HT-29 (cell line): ENCODE measurements at regions not wholly inside any gene's neighbourhood (a gene's known extent, or its start where the extent isn't known, plus 50 kb on each side); places are given as distances from the start of the nearest gene placed in this dataset.
"Not testable (repeated sequence)": the region's sequence is repeated elsewhere in the genome, so short reads cannot be mapped to it uniquely, and the experiment has no call there.

Experiments
- DNase-seq: peaks from one replicate; pipeline ENCODE4 v3.0.0-alpha.2; 2015; ENCODE audit warnings: low spot score

DNA sequence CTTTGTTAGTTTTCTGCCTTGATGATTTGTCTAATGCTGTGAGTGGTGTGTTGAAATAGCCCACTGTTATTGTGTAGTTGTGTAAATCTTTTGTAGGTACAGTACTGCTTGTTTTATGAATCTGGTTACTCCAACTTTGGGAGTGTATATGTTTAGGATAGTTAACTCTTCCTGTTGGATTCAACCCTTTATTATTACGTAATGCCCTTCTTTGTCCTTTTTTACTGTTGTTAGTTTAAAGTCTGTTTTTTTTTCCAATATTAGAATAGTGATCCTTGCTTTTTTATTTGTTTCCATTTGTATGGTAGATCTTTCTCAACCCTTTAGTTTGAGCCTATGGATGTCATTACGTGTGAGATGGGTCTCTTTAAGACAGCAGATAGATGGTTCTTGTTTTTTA is 261.5 kb upstream of the CDH2 start:
- no peak for DNase-seq

DNA sequence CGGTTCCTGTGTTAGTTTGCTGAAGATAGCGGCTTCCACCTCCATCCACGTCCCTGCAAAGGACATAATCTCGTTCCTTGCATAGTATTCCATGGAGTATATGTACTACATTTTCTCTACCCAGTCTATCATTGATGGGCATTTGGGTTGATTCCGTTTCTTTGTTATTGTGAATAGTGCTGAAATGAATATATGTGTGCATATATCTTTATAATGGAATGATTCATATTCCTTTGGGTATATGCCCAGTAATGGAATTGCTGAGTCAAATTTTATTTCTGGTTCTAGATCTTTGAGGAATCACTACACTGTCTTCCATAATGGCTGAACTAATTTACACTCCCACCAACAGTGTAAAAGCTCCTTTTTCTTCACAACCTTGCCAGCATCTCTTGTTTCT is 255.4 kb upstream of the CDH2 start:
- DNase-seq: no peak

DNA sequence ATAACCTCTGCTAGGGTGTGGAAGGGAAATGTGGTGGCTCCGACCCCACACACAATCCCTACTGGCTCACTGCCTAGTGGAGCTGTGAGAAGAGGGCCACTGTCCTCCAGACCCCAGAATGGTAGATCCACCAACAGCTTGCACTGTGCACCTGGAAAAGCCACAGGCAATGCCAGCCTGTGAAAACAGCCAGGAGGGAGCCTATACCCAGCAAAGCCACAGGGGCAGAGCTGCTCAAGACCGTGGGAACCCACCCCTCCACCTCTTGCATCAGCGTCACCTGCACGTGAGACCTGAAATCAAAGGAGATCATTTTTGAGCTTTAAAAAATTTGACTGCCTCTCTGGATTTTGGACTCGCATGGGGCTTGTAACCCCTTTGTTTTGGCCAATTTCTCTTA is 249.0 kb upstream of the CDH2 start:
- no peak for DNase-seq

DNA sequence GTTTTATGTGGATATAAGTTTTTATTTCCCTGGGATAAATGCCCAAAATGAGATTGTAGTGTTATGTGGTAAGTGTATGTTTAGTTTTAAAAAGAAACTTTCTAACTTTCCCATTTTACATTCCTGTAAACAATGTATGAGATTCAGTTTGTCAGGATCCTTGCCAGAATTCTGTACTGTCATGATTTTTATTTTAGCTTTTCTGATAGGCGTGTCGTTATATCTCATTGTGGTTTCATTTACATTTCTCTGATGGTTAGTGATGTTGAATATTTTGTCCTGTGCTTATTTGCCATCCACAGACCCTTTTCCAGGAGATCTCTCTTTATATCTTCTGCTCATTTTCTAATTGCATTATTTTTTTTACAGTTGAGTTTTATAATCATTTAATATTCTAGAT is 245.6 kb upstream of the CDH2 start:
- DNase-seq: no peak

DNA sequence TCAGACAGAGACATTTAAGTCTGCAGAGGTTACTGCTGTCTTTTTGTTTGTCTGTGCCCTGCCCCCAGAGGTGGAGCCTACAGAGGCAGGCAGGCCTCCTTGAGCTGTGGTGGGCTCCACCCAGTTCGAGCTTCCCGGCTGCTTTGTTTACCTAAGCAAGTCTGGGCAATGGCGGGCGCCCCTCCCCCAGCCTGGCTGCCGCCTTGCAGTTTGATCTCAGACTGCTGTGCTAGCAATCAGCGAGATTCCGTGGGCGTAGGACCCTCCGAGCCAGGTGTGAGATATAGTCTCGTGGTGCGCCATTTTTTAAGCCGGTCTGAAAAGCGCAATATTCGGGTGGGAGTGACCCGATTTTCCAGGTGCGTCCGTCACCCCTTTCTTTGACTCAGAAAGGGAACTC is 245.0 kb upstream of the CDH2 start:
- not testable (repeated sequence) for DNase-seq

DNA sequence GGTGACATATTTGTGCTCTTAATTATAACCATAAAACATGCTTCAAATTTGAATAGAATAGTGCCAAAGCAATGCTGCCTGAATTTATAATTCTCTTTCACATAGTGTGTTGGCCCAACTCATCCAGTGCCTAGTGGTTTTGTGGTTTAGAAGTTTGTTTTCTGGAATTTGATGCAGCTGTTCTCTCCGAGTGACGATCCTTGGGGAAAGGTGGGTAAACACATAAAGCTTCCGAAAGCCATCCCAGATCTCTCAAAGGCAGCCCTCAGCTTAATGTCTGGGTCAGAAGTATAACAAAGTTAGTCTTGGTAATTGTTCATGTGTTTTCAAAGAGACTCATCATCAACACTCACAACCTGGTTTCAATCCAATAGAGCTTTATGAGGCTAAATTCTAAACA is 235.6 kb upstream of the CDH2 start:
- DNase-seq: no peak

DNA sequence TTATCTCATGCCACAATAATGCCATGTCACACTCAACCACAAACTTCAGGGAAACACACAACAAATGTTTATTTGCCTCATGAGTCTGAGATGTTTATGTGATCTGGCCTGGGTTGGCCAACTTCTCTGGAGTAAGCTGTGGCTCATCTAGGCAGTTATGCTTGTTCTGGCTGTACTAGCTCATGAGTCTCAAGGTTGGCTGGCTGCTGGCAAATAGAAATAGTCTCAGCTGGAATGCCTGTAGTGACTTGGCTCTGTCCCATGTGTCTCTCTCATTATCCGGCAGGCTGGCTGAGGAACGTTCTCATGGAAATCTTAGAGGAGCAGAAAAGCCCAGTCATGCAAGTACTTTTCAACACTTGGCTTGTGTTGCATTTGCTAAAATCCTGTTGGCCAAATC is 234.9 kb upstream of the CDH2 start:
- DNase-seq: no peak

DNA sequence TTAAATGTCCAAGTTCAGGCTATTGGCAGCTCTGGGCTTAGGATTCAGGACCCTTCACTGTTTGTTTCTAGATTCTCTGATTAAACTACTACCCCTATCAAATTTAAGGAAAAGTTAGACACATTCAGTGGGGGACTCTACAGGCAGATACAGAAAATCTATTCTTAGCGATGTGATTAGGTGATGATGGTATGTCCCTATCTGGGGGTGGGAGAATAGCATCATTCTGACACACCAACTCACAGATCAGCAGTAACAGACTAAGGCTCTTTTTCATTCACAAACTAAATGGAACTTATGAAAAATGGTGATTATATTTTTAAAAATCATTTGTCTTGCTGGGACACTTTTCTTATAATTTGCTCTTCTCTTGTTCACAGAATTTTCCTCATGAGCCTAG is 232.9 kb upstream of the CDH2 start:
- DNase-seq: no peak

DNA sequence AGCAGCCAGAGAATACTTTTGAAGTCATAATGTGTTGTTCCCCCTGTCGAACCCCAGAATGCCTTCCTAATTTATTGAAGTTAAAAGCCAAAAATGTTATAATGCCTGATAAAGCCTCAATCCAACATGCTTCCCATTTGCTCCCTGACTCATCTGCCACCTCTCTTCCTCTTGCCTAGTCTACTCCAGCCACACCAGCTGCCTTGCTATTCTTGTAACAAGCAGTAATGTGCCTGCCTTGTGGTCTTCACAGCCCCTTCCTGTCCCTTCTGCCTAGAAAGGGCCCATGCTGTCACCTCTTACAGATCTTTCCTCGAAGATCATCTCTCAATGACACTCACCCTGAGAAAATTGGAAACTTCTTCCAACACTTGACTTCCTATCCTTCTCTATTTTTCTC is 231.6 kb upstream of the CDH2 start:
- DNase-seq: no peak

DNA sequence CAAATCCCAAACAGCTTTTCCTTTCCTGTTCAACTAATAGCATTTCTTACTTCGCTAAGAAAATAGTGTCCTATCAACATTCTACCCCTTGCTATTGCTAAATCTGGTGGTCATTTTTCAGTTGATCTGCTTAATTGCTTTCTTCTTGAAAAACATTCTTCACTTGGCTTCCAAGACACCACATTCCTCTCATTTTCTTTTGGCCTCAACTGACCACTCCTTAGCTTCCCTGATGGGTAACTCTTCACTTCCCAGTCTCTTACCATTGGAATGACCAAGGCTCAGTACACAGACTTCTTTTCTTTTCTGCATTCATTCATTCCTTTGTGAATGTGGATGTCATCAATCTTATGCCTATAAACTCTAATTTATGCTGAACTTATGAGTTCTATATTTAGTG is 230.8 kb upstream of the CDH2 start:
- DNase-seq: no peak

DNA sequence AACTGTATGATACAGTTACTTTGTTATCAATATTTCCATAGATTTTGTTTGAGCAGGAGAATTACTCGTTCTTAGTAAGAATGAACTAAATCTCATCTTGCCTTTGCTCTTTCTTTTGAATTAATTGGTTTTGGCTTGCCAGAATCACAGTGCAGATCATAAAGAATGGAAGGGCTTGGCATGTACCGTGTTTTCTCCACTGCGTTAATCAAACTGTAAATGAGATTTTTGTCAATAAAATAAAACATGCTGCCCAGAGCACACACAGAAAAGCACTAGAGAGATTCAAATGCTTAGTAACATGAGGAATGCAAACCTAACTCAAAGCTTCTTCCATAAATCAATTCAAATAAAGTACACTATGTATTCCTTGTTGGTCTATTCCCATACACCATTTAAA is 229.6 kb upstream of the CDH2 start:
- no peak for DNase-seq

DNA sequence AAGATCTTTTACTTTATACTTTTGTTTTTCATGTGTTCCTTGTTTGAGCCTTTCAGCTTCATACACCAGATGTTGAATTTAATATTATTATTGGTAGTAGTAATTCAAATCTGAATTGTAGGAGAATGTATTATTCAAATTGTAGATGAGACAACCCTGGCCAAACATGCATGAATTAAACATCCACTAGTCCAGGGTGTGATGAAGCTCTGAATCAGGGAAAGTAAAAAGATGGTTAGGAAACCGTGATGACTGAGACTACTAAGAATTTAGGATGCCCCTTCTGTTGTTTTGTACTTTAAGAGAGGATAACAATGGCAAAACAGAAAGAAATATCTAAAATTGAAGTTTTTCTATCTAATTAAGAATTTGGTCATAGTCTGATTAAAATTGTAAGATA is 227.8 kb upstream of the CDH2 start:
- no peak for DNase-seq

DNA sequence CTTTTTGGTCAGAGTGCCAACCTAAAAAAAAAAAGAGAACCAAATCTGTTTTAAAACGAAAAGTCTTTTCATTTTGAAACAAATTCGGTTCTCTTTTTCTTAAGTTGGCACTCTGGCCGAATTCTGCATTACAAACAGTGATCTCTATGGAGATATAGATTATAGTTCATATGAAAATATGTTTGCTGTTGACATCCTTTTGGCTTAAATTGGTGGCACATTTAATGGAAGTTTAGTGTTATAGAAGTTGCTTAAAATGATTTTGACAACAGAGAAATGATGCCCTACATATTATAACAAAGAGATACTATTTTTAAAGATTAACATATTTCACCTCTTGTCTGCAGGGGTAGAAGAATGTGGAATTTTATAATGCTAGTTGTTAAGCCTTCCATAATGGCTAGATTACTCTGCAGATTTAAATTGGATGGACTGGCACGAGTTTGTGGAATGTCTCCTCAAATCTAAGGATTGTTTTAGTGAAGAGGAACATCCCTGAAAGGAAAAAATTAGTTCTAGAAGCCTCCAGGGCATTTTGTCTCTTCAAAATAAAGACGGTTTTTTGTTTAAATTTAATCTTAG is 222.9 kb upstream of the CDH2 start:
- no peak for DNase-seq

DNA sequence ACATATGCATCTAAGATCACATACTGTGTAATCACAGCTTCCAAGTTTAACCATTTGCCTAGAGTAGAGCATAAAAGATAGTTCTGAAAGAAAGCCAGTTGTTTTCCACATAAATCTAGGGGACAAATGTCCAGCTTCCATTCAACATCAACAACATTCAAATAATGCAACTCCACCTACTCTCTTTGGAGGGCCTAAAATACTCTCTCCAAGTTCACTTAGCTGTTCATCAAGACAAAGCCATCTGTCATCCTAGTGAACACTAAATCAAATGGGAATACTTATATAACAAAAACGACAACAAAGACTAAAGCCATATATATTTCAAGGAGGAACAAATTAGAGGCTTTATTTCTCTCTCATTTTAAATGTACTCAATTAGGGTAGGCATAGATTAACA is 221.5 kb upstream of the CDH2 start:
- DNase-seq: no peak

DNA sequence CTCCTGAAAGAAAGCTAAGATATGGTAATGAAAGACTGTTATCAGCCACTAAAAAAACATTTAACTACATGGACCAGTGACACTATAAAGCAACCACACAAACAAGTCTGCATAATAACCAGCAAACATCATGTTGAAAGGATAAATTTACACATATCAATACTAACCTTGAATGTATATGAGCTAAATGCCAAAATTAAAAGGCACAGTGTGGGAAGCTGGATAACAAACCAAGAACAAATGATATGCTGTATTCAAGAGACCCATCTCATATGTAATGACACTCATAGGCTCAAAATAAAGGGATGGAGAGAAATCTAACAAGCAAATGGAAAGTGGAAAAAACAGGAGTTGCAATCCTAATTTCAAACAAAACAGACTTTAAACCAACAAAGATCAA is 213.1 kb upstream of the CDH2 start:
- DNase-seq: no peak

DNA sequence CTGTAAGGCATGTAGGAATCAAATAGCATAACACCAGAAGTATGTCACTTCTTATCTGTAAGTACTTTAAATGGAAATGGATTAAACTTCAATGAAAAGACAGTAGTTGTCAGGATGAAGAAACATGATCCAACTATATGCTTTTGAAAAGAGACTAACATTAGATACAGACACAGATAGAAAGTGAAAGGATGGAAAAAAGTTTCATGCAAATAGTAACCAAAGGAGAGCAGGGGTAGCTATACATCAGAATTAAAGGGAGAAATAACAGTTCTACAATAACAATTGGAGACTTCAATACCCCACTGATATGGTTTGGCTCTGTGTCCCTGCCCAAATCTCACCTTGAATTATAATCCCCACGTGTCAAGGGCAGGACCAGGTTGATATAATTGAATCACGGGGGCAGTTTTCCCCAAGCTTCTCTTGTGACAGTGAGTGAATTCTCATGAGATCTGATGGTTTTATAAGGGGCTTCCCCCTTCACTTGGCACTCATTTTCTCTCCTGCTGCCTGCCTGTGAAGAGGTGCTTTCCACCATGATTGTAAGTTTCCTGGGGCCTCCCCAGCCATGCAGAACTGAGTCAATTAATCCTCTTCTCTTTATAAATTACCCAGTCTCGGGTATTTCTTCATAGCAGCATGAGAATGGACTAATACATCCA is 205.4 kb upstream of the CDH2 start:
- DNase-seq: no peak

DNA sequence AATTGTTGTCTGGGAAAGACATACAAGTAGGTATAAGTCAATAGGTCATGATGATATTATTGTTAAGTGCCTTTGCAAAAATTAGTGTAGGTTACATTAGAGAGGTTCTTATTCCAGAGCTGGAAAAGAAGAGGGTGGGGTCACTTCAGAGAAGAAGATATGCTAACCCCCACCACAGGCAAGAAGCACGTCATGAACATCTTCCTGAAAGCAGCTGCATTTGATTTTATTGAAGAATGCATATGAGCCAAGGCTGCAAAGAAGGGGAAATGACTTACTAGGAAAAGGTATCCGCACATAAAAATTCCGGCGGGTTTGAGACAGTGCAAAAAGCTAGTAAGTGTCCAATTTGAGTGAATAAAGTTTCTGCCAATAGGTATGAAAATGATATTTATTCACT is 195.3 kb upstream of the CDH2 start:
- no peak for DNase-seq

DNA sequence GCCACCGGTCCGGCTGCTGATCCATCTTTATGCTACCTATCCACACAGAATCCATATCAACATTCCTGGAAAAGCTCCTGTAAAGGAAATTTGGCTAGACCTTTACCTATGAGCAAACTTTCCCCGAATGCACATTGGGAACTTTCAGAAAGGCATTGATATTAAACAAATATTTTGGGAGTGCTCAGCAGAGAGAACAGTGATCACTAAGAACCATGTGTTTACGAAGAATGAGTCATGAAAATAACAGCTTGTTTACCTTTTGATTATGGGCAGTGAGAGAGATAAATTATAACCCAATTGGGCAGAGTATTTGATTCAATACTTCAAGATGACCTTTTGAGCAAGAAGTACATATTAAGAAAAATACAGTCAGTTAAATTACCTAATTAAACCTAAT is 189.7 kb upstream of the CDH2 start:
- no peak for DNase-seq

DNA sequence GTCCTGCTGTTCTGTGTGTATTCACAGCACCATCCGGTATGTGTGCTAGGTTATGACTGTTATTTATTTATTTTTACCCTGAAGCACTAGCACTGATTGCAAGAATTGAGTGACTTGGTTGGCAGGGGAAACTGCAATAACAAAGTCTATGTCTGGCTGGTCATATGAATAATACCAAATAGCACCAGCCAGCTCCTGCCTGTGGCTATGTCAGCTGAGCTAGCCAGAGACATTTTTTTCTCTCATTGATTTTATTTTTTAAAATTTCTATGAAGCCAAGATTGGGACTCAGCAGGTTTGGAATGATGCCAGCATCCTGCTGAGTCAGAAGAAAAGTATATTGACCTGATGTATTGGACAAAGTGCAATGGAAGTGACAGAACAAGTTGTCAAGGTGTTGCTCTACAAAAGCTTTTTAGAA is 188.5 kb upstream of the CDH2 start:
- DNase-seq: peak; percentile 13

DNA sequence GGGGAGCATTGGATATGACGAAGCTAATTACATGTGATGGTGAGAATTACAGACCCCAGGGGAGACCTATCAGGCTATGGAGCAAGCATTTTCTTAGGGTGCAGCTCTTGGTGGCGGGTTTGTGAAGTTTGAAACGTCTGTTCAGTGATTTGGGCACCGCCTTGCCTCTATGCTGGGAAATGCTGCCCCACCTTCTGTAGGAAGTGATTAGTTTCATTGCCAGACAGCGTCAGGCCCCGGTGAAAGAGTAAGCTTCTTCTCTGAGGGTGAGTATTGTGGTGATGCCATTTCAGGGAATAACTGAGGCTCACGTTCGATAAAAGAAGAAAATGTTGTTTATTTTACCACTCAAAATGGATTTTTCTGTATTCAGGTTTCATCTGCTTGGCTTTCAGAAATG is 186.2 kb upstream of the CDH2 start:
- no peak for DNase-seq

DNA sequence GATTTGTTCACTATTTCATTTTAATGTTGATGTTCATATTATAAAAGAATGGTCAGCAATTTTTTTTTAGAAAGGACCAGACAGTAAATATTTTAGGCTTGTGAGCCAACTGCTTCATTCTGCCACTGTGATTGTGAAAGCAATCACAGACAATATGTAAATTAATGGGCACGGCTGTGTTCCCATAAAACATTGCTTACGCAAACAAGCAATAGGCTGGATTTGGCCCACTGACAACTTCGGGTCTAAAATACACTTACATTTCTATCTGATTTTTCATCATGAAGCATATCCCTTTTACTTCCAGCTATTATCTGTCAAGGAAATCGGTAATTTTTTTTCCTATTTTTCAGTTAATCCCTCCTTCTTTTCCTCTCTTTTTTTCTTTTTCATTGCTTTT is 182.2 kb upstream of the CDH2 start:
- no peak for DNase-seq

DNA sequence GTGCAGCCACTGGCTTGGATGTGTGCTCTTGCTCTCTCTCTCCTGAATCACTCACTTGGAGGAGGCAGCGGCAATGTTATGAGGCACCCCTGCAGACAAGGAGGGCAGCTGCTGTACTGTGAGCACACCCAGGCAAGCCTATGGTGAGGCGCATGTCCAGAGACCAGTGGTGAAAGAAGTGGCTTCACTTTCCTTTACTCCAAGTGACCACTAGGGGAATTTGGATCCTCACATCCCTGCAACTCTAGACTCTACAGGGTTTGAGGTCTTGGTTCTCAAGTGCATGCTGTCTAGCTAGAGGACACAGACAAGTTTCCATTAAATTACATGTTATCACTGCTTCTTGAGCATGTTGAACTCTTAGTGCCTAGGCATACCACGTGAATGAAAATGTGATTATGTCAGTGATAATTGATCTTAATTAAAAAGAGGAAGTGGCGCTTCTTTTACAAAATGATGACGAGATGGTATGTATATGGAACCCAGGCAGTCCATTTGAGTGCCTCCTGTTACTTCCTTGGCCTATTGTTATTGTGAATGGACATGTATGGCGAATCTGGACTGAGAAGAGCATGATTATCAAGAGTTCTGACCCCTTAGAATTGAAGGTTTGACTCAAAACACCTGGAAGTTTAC is 181.0 kb upstream of the CDH2 start:
- DNase-seq: no peak

DNA sequence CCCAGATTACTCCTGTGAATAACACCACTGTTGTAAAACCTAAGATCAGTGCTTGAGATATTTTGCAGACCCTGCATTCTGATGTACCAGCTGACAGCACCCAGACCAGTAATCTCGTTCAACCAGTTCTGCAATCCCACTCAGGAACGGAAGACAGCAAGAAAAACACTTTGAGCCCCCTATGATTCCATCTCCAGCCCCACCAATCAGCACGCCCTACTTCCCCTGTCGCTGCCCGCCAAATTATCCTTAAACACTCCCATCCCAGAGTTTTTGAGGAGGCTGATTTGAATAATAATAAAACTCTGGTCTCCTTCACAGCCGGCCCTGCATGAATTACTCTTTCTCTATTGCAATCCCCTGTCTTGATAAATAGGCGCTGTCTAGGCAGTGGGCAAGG is 173.9 kb upstream of the CDH2 start:
- no peak for DNase-seq

DNA sequence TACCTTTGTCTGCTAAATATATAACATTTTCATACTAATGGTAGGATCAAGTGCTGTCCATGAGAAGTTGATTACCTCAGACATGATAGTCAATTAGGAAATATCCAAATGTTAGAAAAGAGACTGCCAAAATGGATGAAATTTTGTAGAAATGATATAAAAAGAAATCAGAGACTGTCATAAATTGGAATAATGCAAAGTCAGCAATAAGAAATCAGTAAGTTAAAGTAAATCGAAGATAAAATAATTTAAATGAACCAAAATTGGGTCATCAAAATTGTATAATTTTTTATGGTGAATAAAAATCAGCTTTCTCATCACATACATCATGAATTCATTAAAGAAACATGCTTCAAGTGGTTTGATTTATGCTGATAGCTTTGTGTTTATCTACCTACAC is 165.3 kb upstream of the CDH2 start:
- DNase-seq: no peak
